ENCODE measurements at regions not wholly inside any gene's neighbourhood (a gene's known extent, or its start where the extent isn't known, plus 50 kb on each side); places are given as distances from the start of the nearest gene placed in this dataset.
"Not testable (repeated sequence)": the region's sequence is repeated elsewhere in the genome, so short reads cannot be mapped to it uniquely, and the experiment has no call there.

DNA sequence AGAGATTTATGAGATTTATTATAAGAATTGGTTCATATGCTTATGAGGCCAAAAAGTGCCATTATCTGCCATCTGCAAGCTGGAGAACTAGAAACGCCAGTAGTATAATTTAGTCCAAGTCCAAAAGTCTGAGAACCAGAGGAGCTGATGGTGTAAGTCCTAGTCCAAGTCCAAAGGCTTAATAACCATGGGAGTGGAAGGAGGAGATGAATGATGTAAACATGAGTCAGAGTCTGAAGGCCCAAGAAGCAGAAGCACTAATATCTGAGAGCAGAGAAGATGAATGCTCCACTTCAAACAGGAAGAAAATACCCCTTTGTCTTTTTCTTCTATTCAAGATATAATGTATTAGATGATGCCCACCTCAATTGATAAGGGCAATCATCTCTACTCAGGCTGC, 185.7 kb downstream of the CGGBP1 start:
- DNase-seq, result no peak

- DNase-seq, result no peak
These were observed 191.8 kb downstream of the CGGBP1 start for GRCh38 chr3:87867001-87867400.

- DNase-seq, result no peak
These were observed 202.7 kb downstream of the CGGBP1 start for GRCh38 chr3:87856126-87856525.

GRCh38 chr3:87855616-87856015, 203.2 kb downstream of the CGGBP1 start:
- DNase-seq, result no peak

DNA sequence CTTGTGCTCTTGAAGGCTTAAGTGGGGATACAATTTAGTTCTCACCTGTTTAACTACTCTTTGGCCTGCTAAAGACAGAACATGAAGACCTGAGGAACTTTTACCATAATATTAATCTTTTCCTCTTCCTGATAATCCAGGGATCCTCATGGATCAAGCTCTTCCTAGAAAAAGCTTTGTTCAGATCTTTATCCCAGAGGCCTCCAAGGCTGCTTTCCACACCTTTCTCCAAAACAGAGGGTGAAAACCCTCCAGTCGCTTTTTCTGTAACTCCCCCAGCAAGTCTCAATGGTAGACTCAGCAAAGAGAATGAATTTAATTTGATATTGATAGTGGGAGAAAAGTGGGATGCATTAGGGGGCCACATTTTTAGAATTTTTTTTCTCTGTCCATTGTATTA, 203.6 kb downstream of the CGGBP1 start:
- DNase-seq, result no peak

DNA sequence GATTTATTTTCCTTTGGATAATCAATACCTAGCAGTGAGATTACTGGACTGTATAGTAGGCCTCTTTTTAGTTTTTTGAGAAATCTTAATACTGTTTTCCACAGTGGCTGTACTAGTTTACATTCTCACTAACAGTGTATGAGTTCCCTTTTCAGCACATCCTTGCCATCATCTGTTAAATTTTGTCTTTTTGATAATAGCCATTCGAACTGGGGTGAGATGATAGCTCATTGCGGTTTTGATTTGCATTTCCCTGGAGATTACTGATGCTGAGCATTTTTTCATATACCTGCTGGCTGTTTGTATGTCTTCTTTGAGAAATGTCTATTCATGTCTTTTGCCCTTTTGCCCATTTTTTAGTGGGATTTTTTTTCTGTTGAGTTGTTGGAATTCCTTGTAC, 210.8 kb downstream of the CGGBP1 start:
- DNase-seq, result no peak

DNA sequence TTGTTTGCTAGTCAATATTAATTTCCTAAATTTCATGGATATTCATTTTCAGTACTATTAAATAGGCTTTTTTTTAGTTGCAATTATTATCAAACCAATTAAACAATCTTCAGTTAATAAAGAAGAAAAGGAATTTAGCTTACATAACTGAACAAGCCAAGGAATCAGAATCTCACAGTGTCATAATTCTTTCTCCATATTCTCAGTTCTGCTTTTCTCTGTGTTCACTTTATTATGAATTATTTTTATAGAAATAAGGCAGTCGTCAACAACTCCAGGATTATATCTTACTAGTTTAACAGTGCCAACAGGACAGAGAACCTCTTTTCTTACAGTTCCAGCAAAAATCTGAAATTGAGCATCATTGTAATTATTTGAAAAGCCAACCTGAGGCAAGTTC, 221.7 kb downstream of the CGGBP1 start:
- DNase-seq, result no peak

DNA sequence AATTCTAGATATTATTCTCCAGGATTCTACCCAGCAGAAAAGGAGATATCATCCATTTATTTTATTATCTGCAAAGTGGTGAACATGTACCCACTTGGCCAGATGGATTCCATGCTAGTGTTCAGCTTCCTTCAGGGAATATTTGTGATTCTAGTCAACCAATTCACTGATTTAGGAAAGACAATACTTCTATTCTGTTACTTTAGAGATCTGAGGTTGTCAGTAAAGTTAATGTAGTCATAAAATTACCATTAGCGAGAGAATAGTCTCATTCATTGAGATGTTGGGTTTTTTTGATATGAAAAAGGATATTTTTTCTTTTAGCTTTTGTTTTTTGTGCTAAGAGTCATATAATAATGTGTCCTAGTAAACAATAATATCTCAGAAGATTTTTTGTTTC, 222.8 kb downstream of the CGGBP1 start:
- no peak for DNase-seq

- no peak for DNase-seq
These were observed 223.6 kb downstream of the CGGBP1 start for GRCh38 chr3:87835236-87835635.

GRCh38 chr3:87834327-87834726, 224.5 kb downstream of the CGGBP1 start:
- DNase-seq, result no peak

GRCh38 chr3:87833039-87833377, 225.8 kb downstream of the CGGBP1 start:
- no peak for DNase-seq

DNA sequence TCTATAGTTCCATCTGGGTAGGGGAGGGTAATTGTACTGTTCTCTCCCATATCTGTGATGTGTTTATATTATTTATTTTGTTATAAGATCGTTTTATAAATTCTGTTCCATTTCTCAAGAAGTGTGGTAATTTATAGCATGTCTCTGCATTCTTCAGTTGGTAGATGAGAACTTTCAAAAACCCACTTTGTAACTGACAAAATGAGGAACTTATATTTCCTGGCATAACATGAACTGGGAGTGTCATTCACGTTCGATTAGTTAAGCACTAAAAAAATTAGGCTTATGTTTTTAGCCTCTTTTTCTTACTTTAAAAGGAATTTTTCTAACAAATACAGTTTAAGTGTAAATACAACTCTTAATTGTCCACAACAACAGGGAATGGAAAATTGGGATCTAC, 230.8 kb downstream of the CGGBP1 start:
- DNase-seq, result no peak

DNA sequence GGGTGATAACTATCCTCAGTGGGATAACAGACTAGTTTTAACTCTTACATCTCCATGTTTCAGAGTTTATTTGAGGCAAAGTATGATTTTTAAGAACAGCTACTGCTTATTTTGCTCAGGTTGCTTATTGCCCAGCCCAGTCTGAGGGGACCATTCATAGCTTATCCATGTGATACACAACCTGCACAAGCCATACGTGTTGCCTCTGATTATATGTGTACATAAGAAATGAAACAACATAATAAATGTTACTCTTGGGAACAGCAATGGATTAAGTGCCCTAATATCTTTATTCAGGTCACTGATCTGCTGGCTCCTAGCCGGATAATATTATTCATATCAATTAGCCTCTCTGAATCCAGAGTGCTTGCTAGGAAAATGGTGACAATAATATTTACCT, 236.2 kb downstream of the CGGBP1 start:
- DNase-seq, result no peak

DNA sequence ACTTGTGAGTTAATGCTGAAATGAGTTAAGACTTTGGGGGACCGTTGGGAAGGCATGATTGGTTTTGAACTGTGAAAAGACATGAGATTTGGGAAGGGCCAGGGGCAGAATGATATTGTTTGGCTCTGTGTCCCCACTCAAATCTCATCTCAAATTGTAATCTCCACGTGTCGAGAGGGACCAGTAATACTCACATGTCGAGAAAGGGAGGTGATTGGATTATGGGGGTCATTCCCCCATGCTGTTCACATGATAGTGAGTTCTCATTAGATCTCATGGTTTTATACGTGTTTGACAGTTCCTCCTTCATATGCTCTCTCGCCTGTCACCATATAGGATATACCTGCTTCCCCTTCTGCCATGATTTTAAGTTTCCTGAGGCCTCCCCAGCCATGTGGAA, 245.3 kb downstream of the CGGBP1 start:
- not testable (repeated sequence) for DNase-seq

DNA sequence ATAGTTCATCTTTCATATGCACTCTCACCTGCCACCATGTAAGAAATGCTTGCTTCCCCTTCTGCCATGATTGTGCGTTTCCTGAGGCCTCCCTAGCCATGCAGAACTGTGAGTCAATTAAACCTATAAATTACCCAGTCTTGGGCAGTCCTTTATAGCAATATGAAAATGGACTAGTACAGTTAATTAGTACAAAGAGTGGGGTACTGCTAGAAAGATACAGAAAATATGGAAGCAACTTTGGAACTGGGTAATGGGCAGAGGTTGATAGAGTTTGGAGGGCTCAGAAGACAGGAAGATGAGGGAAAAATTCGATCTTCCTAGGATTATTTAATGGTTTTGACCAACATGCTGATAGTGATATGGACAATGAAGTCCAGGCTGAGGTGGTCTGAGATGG, 246.9 kb downstream of the CGGBP1 start:
- DNase-seq, result no peak

DNA sequence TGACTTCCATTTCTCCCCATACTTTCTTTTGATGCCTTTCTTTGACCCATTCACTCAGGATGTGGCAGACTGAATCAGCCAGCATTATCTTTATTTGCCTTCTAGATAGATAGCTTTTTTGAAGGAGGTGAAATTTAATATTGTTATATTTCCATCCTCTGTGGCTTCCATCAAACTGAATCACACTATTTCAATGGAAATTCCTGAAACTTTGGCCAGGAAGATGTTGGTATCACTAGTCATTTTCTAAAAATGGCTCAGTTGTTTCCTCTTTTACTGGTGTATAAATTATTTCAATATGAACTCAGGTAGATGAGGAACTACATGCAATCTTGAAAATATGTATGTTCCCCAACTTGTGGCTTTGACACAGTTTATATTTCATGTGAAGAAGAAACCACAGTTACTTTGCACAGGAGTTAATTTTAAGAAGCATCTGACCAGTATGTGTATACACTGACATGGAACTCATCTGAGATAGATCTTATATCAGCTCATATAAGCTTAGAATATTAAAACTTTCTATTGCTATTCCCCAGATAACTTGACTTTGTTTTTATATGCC, 248.3 kb downstream of the CGGBP1 start:
- DNase-seq, result no peak

- DNase-seq, result no peak
These were observed 253.1 kb downstream of the CGGBP1 start for GRCh38 chr3:87805670-87806069.

DNA sequence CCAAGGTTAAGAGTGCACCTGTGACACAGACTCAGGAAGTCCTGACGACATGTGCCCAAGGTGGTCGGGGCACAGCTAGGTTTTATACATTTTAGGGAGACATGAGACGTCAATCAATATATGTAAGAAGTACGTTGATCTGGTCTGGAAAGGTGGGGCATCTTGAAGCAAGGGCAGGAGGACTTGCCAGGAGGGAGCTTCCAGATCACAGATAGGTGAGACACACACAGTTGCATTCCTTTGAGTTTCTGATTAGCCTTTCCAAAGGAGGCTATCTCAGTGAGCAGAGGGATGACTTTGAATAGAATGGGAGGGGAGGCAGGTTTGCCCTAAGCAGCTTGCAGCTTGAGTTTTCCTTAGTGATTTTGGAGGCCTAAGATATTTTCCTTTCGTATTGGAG, 257.4 kb downstream of the CGGBP1 start:
- no peak for DNase-seq

DNA sequence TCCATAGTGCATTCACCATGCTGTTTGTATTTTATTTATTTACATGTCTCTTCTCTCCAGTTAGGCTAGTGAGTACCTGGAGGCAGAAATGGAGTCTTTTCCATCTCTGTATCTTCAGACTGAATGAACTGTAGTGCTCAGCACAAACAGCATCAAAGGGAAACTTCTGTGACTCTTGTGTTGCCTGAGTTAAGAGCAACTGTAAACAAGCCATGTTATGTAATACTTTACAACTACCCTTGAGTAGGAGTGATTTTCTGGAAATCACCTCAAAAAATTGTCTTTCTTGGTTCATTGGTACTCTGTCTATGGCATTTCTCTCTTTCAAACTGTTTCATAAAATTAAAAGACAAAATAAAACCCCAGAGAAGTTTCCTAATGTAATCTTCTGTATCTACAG, 258.3 kb downstream of the CGGBP1 start:
- no peak for DNase-seq

DNA sequence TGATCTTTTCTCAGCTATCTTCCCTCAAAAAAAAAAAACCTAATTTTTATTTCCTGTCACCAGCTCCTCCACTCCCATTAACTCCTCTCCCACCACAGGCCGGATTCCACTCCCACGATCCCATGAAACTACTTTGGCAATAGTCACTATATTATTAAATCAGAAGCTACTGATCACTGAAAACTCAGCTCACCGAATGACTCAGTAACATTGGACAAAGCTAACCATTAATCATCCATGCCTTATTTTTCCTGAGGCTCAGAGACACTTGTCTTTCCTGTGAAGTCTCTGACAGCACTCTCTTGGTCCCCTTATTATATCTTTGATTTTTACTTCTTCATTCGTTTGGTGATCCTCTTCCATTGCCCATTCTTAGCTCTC, 260.2 kb downstream of the CGGBP1 start:
- DNase-seq, result no peak

DNA sequence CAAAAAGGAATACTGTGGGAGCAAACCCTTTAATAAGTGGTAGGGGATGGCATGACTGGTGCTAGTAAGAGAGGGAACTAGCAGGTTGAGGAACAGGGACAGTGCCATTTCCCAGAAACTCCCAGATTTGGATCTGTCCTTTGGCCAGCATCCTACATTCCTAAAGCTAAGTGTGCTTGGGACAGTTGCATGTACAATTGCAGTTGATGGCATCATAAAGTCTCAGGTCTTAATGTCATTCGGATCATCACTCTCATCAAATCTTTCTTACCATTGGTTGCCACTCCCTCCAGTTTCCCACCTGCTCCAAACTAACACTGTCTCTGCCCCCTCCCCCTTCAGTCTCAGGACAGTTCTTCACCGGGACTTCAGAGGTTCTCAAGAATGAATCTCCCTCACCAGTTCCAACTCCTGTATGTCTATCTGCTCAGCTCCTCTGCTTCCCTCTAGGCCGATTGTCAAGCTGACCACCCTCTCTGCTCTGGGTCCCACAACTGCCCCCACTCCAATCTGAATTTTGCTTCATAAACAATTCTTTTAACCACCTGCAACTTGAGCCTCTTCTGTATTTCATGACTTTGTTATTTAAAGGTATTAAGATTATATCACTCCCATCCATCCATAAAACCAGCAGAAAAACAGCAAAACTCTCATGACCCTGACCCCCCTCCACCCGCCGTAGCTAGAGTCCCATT, 260.8 kb downstream of the CGGBP1 start:
- no peak for DNase-seq

- DNase-seq, result no peak
These were observed 262.0 kb downstream of the CGGBP1 start for GRCh38 chr3:87796843-87797185.

GRCh38 chr3:87796137-87796842, 262.5 kb downstream of the CGGBP1 start:
- DNase-seq, result no peak

GRCh38 chr3:87795701-87796100, 263.1 kb downstream of the CGGBP1 start:
- no peak for DNase-seq

GRCh38 chr3:87793337-87793877, 265.4 kb downstream of the CGGBP1 start:
- DNase-seq, result no peak
